Endodermal cell (in vitro differentiated cells): ENCODE measurements at regions not wholly inside any gene's neighbourhood (a gene's known extent, or its start where the extent isn't known, plus 50 kb on each side); places are given as distances from the start of the nearest gene placed in this dataset.

Experiments used
- DNase-seq: peaks from one replicate; pipeline ENCODE4 v3.0.0-alpha.2; 2017
- H3K27ac ChIP-seq: 2 replicates; pipeline ENCODE4 v1.5.1; 2013; ENCODE audit warnings: mild to moderate bottlenecking, low read depth, low read length, moderate library complexity
- H3K27me3 ChIP-seq: 2 replicates; pipeline ENCODE4 v1.6.1; 2013; ENCODE audit warnings: mild to moderate bottlenecking, low read length, moderate library complexity; ENCODE audit not compliant: insufficient read depth, control insufficient read depth, poor library complexity, severe bottlenecking
- H3K36me3 ChIP-seq: 2 replicates; pipeline ENCODE4 v1.7.0; 2013; ENCODE audit warnings: mild to moderate bottlenecking, low read length, moderate library complexity; ENCODE audit not compliant: control insufficient read depth, insufficient read depth
- H3K4me1 ChIP-seq: one replicate; pipeline ENCODE4 v1.7.0; 2013; ENCODE audit warnings: low read length; ENCODE audit not compliant: control insufficient read depth, insufficient read depth
- H3K4me3 ChIP-seq: 2 replicates; pipeline ENCODE4 v1.5.1; 2013; ENCODE audit warnings: mild to moderate bottlenecking, low read length, moderate library complexity
- H3K9ac ChIP-seq: 2 replicates; pipeline ENCODE4 v1.6.1; 2013; ENCODE audit warnings: mild to moderate bottlenecking, low read length, moderate library complexity; ENCODE audit not compliant: poor library complexity, severe bottlenecking; ENCODE audit errors: extremely low read depth
- H3K9me3 ChIP-seq: 2 replicates; pipeline ENCODE4 v1.6.1; 2013; ENCODE audit warnings: mild to moderate bottlenecking, low read length, moderate library complexity; ENCODE audit not compliant: control insufficient read depth
- H3K27ac Mint-ChIP-seq: 2 replicates; pipeline ENCODE4 v1.8.0; 2020; ENCODE audit warnings: mixed read lengths
- H3K27me3 Mint-ChIP-seq: 2 replicates; pipeline ENCODE4 v1.8.0; 2021; ENCODE audit warnings: mild to moderate bottlenecking, mixed read lengths; ENCODE audit not compliant: insufficient read depth
- H3K36me3 Mint-ChIP-seq: 2 replicates; pipeline ENCODE4 v1.8.0; 2020; ENCODE audit warnings: low read depth, mixed read lengths
- H3K4me1 Mint-ChIP-seq: 2 replicates; pipeline ENCODE4 v1.8.0; 2020; ENCODE audit warnings: mixed read lengths
- H3K4me3 Mint-ChIP-seq: 2 replicates; pipeline ENCODE4 v1.8.0; 2020; ENCODE audit warnings: mild to moderate bottlenecking, moderate library complexity, mixed read lengths
- H3K9me3 Mint-ChIP-seq: 2 replicates; pipeline ENCODE4 v1.8.0; 2020; ENCODE audit warnings: mild to moderate bottlenecking, mixed read lengths
- CTCF ChIP-seq: fragments of 200-600 bp; sonication (generic); conservative IDR thresholded peaks from 2 replicates; pipeline ENCODE4 v1.5.0; 2021; ENCODE audit warnings: antibody characterized with exemption, mild to moderate bottlenecking
- WGBS, 2 experiments: methylation state at CpG; one replicate each; pipeline versions ENCODE4 v1.1.5 to v1.1.7; 2013; ENCODE audit warnings: missing lambda C conversion rate in 2 of 2, mixed read lengths in 1 of 2; ENCODE audit not compliant: insufficient coverage in 1 of 2, insufficient read length in 1 of 2; 5-methylcytosine and 5-hydroxymethylcytosine counted together

DNA sequence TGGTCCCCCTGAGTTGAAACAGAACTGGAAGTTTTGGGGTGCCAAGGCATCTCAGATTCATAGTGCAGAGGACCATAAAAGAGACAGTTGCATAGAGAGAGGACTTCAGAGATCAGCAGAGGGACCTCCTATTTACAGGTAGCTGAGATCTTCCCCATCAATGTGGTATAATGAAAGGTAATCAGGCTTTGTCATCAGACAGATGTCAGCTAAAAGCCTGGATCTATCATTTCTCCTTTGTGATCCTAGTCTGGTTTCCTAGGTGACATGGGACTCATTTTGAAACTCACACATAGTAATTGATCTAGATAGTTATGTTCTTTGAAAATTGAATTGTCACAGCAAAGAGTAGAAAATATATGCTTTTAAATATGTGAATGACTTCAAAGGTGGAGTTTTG lies 443.5 kb upstream of the MAP2 start:
- TF ChIP-seq CTCF, result no peak
- Histone ChIP-seq H3K4me3 (no peak overlapping the region), H3K9ac (no peak overlapping the region), H3K4me1 (no peaks in the 10 kb centered on the region), H3K36me3 (no peaks in the 10 kb centered on the region), H3K27me3 (no peaks in the 10 kb centered on the region), H3K9me3 (no peaks in the 10 kb centered on the region), H3K27ac (no peak overlapping the region)
- no peaks in the 10 kb centered on the region for H3K9me3 Mint-ChIP-seq
- DNase-seq, result no peak
- H3K27ac Mint-ChIP-seq, result no peak overlapping the region
- no peaks in the 10 kb centered on the region for H3K36me3 Mint-ChIP-seq
- H3K27me3 Mint-ChIP-seq, result no peaks in the 10 kb centered on the region
- no peaks in the 10 kb centered on the region for H3K4me1 Mint-ChIP-seq
- no peak overlapping the region for H3K4me3 Mint-ChIP-seq

DNA sequence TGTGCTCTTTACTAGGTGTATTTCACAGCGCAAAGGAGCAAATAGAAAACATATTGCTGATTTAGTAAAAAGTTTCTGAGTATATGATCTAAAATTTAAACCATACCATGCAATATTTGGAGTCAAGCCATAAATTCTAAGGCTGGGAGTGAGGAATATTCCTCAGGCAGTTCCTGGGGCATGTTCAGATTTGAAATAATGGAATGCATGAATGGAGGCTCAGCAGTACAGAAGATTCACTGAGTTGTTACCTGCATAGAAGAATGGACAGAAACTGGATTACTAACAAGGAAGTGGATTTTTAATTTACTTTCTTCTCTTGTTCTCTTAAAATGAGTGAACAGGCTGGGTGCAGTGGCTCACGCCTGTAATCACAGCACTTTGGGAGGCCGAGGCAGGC lies 441.0 kb upstream of the MAP2 start:
- WGBS, 2 experiments, result 89 to 90% methylated on average over 2 to 3 of the region's 3 CpGs

DNA sequence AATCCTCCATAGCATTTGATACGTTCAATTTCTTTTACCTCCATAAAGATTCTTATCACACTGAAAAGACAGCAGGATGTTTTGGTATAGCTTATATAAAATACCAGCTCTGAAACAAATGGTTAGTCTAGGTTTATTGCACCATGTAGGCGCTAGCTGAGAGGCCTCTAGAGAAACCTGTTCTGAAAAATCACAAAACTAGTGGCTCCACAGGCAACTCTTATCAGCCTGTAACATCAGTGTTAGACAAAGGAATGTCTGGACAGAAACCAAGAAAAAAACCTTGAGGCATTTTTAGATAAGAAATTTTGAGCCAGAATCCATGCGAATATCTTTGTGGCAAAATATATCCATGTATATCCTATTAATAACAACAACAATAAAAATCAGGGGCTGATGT lies 440.4 kb upstream of the MAP2 start:
- Mint-ChIP-seq H3K4me1 (peaks cover 6% of the 10 kb centered on the region), H3K27me3 (no peaks in the 10 kb centered on the region), H3K36me3 (no peaks in the 10 kb centered on the region), H3K4me3 (no peak overlapping the region), H3K9me3 (no peaks in the 10 kb centered on the region), H3K27ac (no peak overlapping the region)
- no peaks in the 10 kb centered on the region for H3K36me3 ChIP-seq
- no peaks in the 10 kb centered on the region for H3K27me3 ChIP-seq
- no peak overlapping the region for H3K9ac ChIP-seq
- no peak for TF ChIP-seq CTCF
- H3K9me3 ChIP-seq, result no peaks in the 10 kb centered on the region
- H3K4me1 ChIP-seq, result no peaks in the 10 kb centered on the region
- 97 to 100% methylated on average over 1 to 2 of the region's 3 CpGs for WGBS, 2 experiments
- no peak overlapping the region for H3K4me3 ChIP-seq
- H3K27ac ChIP-seq, result no peak overlapping the region
- DNase-seq, result no peak

More for the DNA sequence above, 441.0 kb upstream of the MAP2 start:
- no peak for TF ChIP-seq CTCF
- Mint-ChIP-seq H3K9me3 (no peaks in the 10 kb centered on the region), H3K27ac (no peak overlapping the region), H3K4me1 (peaks cover 6% of the 10 kb centered on the region), H3K36me3 (no peaks in the 10 kb centered on the region), H3K27me3 (no peaks in the 10 kb centered on the region), H3K4me3 (no peak overlapping the region)
- Histone ChIP-seq H3K36me3 (no peaks in the 10 kb centered on the region), H3K27ac (no peak overlapping the region), H3K27me3 (no peaks in the 10 kb centered on the region), H3K4me1 (no peaks in the 10 kb centered on the region), H3K4me3 (no peak overlapping the region), H3K9ac (no peak overlapping the region), H3K9me3 (no peaks in the 10 kb centered on the region)
- DNase-seq, result no peak
